Stimulated activated CD4-positive, alpha-beta T cell treated with anti-CD3 and anti-CD28 coated beads, Interleukin-1b, Interleukin-23, amount 100 ng/mL, for 1 hour (primary cell): ENCODE measurements at regions not wholly inside any gene's neighbourhood (a gene's known extent, or its start where the extent isn't known, plus 50 kb on each side); places are given as distances from the start of the nearest gene placed in this dataset.
"Not testable (repeated sequence)": the region's sequence is repeated elsewhere in the genome, so short reads cannot be mapped to it uniquely, and the experiment has no call there.

Source experiments
- DNase-seq, 2 donors: peaks; one replicate each; pipeline ENCODE4 v3.0.0-alpha.2; 2020; ENCODE audit warnings: low read depth in 2 of 2

GRCh38 chr3:101950510-101950909, 101.2 kb downstream of the NFKBIZ start:
- DNase-seq = no peak

- no peak for DNase-seq
These were observed 101.8 kb downstream of the NFKBIZ start for GRCh38 chr3:101950985-101951733.

GRCh38 chr3:101954361-101954760, 105.0 kb downstream of the NFKBIZ start:
- no peak for DNase-seq

- no peak for DNase-seq
These were observed 105.6 kb downstream of the NFKBIZ start for GRCh38 chr3:101954936-101955335.

- no peak for DNase-seq
These were observed 112.7 kb downstream of the NFKBIZ start for GRCh38 chr3:101962055-101962454.

- DNase-seq = no peak
These were observed 114.6 kb downstream of the NFKBIZ start for GRCh38 chr3:101963902-101964362.

GRCh38 chr3:101964861-101965260, 115.5 kb downstream of the NFKBIZ start:
- no peak for DNase-seq

- no peak for DNase-seq
These were observed 116.9 kb downstream of the NFKBIZ start for GRCh38 chr3:101966226-101966625.

GRCh38 chr3:101970212-101970611, 120.9 kb downstream of the NFKBIZ start:
- no peak for DNase-seq

GRCh38 chr3:101970905-101971304, 121.6 kb downstream of the NFKBIZ start:
- no peak for DNase-seq

GRCh38 chr3:101972430-101973162, 123.3 kb downstream of the NFKBIZ start:
- DNase-seq = no peak

GRCh38 chr3:101973163-101973505, 123.8 kb downstream of the NFKBIZ start:
- DNase-seq = no peak

GRCh38 chr3:101975415-101975814, 126.1 kb downstream of the NFKBIZ start:
- DNase-seq = not testable (repeated sequence)

GRCh38 chr3:101976473-101976872, 127.2 kb downstream of the NFKBIZ start:
- DNase-seq = no peak

- DNase-seq = no peak
These were observed 129.0 kb downstream of the NFKBIZ start for GRCh38 chr3:101978348-101978747.

GRCh38 chr3:101979033-101979432, 129.7 kb downstream of the NFKBIZ start:
- no peak for DNase-seq

GRCh38 chr3:101984356-101984755, 135.0 kb downstream of the NFKBIZ start:
- DNase-seq = no peak

GRCh38 chr3:101988596-101988995, 139.3 kb downstream of the NFKBIZ start:
- no peak for DNase-seq

- no peak for DNase-seq
These were observed 140.4 kb downstream of the NFKBIZ start for GRCh38 chr3:101989578-101990200.

GRCh38 chr3:101992863-101993262, 143.5 kb downstream of the NFKBIZ start:
- DNase-seq = no peak

GRCh38 chr3:101994386-101994785, 145.1 kb downstream of the NFKBIZ start:
- no peak for DNase-seq

- no peak for DNase-seq
These were observed 146.2 kb downstream of the NFKBIZ start for GRCh38 chr3:101995371-101996046.
